K562 (cell line): ENCODE measurements at regions not wholly inside any gene's neighbourhood (a gene's known extent, or its start where the extent isn't known, plus 50 kb on each side); places are given as distances from the start of the nearest gene placed in this dataset.

Experiments used
- ATAC-seq: fragments of 200-7000 bp; cut with Tn5 transposase; 3 replicates; pipeline ENCODE4 v1.9.1; 2020; ENCODE audit warnings: moderate library complexity
- BruUV-seq: library from RNA; stranded (reverse); fragments of 400-500 nt; replicated peaks from 2 replicates; lab custom pipeline; 2021; lab: Mats Ljungman, UMichigan
- CTCF ChIA-PET: fragments of 300-600 bp; formaldehyde crosslinking; extraction: SDS; loops from one replicate; lab custom pipeline; 2021; ENCODE audit warnings: low intra/inter-chr PET ratio; lab: Yijun Ruan, JAX
- POLR2A ChIA-PET: fragments of 300-600, 350-650 bp; sonication (Branson Sonifier 250); formaldehyde crosslinking; extraction: SDS; loops from one replicate; lab custom pipeline; 2021; ENCODE audit warnings: antibody characterized with exemption, inconsistent platforms; lab: Yijun Ruan, JAX
- DNase-seq, 4 experiments: peaks; one replicate each; pipeline versions ENCODE4 v3.0.0 to v3.0.0-alpha.2; 2011 to 2018; ENCODE audit warnings: low spot score in 3 of 4, mixed read lengths in 3 of 4; ENCODE audit errors: extremely low read depth in 1 of 4
- FAIRE-seq: peaks from 2 replicates; lab custom pipeline; 2011; peaks lifted over from hg19 to GRCh38; lab: Jason Lieb, UNC
- H2AFZ ChIP-seq: 2 replicates; pipeline ENCODE4 v1.6.0; 2011; ENCODE audit warnings: low read depth, low read length, control low read depth, inconsistent platforms
- H3K27ac ChIP-seq: fragments of 200-600 bp; 3 replicates; pipeline ENCODE4 v1.8.0; 2011; ENCODE audit warnings: low read depth, mild to moderate bottlenecking, control low read depth, inconsistent platforms, low read length, moderate library complexity, mixed read lengths; ENCODE audit errors: extremely low read depth
- H3K27me3 ChIP-seq, 2 experiments: fragments of 300-600 bp in 1 of 2; 2 replicates in 1 of 2; 3 replicates in 1 of 2; pipeline versions ENCODE4 v1.6.0 to v1.8.0; 2011; ENCODE audit warnings: inconsistent platforms in 2 of 2, low read length in 2 of 2, mild to moderate bottlenecking in 1 of 2, mixed read lengths in 1 of 2, moderate library complexity in 1 of 2; ENCODE audit not compliant: control insufficient read depth in 2 of 2, insufficient read depth in 2 of 2
- H3K36me3 ChIP-seq: fragments of 300-600 bp; 3 replicates; pipeline ENCODE4 v1.8.0; 2011; ENCODE audit warnings: mild to moderate bottlenecking, low read length, inconsistent platforms; ENCODE audit not compliant: control insufficient read depth, insufficient read depth
- H3K4me1 ChIP-seq, 2 experiments: fragments of 200-600 bp in 1 of 2; replicated peaks in 1 of 2; 2 replicates in 1 of 2; 3 replicates in 1 of 2; pipeline versions ENCODE4 v1.5.1 to v1.8.0; 2011; ENCODE audit warnings: inconsistent platforms in 2 of 2, low read length in 2 of 2, mild to moderate bottlenecking in 1 of 2, mixed read lengths in 1 of 2, moderate library complexity in 1 of 2; ENCODE audit not compliant: control insufficient read depth in 2 of 2, insufficient read depth in 2 of 2
- H3K4me2 ChIP-seq: 2 replicates; pipeline ENCODE4 v1.6.1; 2011; ENCODE audit warnings: low read length, control low read depth, inconsistent platforms, mixed read lengths; ENCODE audit not compliant: insufficient read depth
- H3K4me3 ChIP-seq: fragments of 200-600 bp; sonication (generic), shearing (Covaris generic); 2 replicates; pipeline ENCODE4 v1.5.1; 2016; ENCODE audit warnings: control low read depth, inconsistent platforms
- H3K79me2 ChIP-seq: fragments of 200-600 bp; 3 replicates; pipeline ENCODE4 v1.8.0; 2011; ENCODE audit warnings: low read length, inconsistent platforms; ENCODE audit not compliant: control insufficient read depth, insufficient read depth
- H3K9ac ChIP-seq, 2 experiments: 2 replicates each; pipeline versions ENCODE4 v1.6.0 to v1.6.1; 2011; ENCODE audit warnings: low read depth in 2 of 2, low read length in 2 of 2, control low read depth in 1 of 2, inconsistent platforms in 1 of 2, mild to moderate bottlenecking in 1 of 2, mixed read lengths in 1 of 2; ENCODE audit not compliant: insufficient read depth in 1 of 2
- H3K9me1 ChIP-seq: one replicate; pipeline ENCODE4 v1.6.0; 2011; ENCODE audit warnings: inconsistent platforms, mild to moderate bottlenecking, low read length, moderate library complexity; ENCODE audit not compliant: control insufficient read depth, insufficient read depth
- H3K9me3 ChIP-seq: replicated peaks from 2 replicates; pipeline ENCODE4 v1.5.1; 2011; ENCODE audit warnings: low read depth, low read length, inconsistent platforms; ENCODE audit not compliant: control insufficient read depth, insufficient read depth
- H4K20me1 ChIP-seq: replicated peaks from 2 replicates; pipeline ENCODE4 v1.6.1; 2011; ENCODE audit warnings: low read length, inconsistent platforms, mixed read lengths; ENCODE audit not compliant: control insufficient read depth, insufficient read depth
- BRCA1 ChIP-seq, 2 experiments: fragments of 450-650 bp in 1 of 2; sonication (generic) in 1 of 2; formaldehyde crosslinking in 1 of 2; IDR thresholded peaks; 2 replicates each; pipeline versions ENCODE4 v1.5.0 to v1.6.1; 2017 to 2020; ENCODE audit warnings: mild to moderate bottlenecking in 1 of 2, missing genetic modification reagents in 1 of 2
- HEY1 ChIP-seq: fragments of 250-450 bp; sonication (Bioruptor Pico); IDR thresholded peaks from 2 replicates; pipeline ENCODE4 v1.5.0; 2020; ENCODE audit warnings: mild to moderate bottlenecking, moderate library complexity, borderline replicate concordance
- MTF1 ChIP-seq: fragments of 250-450 bp; sonication (Bioruptor Pico); IDR thresholded peaks from 2 replicates; pipeline ENCODE4 v1.9.0; 2021; ENCODE audit warnings: moderate library complexity, mild to moderate bottlenecking, inconsistent platforms, borderline replicate concordance
- NFRKB ChIP-seq: fragments of 450-650 bp; IDR thresholded peaks from 2 replicates; pipeline ENCODE4 v1.6.1; 2016; ENCODE audit warnings: low read depth
- NR1H2 ChIP-seq: sonication (generic); formaldehyde crosslinking; IDR thresholded peaks from 2 replicates; pipeline ENCODE4 v1.4.0; 2020; ENCODE audit warnings: mild to moderate bottlenecking, missing genetic modification reagents
- PTRF ChIP-seq: fragments of 450-650 bp; IDR thresholded peaks from 2 replicates; pipeline ENCODE4 v1.6.1; 2016; ENCODE audit warnings: mild to moderate bottlenecking, missing genetic modification characterization, missing compliant biosample characterization
- TBP ChIP-seq: optimal IDR thresholded peaks from 2 replicates; pipeline ENCODE3; 2011; ENCODE audit warnings: low read depth, low read length, improper control_type of control experiment
- ZC3H4 ChIP-seq: sonication (generic); formaldehyde crosslinking; IDR thresholded peaks from 2 replicates; pipeline ENCODE4 v1.9.0; 2021; ENCODE audit warnings: missing genetic modification reagents, borderline replicate concordance
- ZNF140 ChIP-seq: fragments of 250-450 bp; sonication (Bioruptor Pico); IDR thresholded peaks from 2 replicates; pipeline ENCODE4 v1.8.0; 2021; ENCODE audit warnings: moderate library complexity, mild to moderate bottlenecking, inconsistent platforms
- WGBS: fragments of 100-300 bp; shearing (Covaris generic); methylation state at CpG from one replicate; pipeline ENCODE4 v1.1.6; 2016; ENCODE audit warnings: low coverage, mixed read lengths; ENCODE audit not compliant: insufficient coverage; ENCODE audit errors: missing lambda C conversion rate; 5-methylcytosine and 5-hydroxymethylcytosine counted together
- in situ Hi-C: fragments of 300-500 bp; cut with MboI; formaldehyde crosslinking; loops from 4 replicates; pipeline ENCODE4 v1.15.0; 2018; ENCODE audit warnings: inconsistent platforms, mixed read lengths
- intact Hi-C: fragments of 100-400 bp; cut with micrococcal nuclease; formaldehyde crosslinking; loops from 2 replicates; pipeline ENCODE4 v1.14.2; 2022
- TF ChIP-seq, protein P1 (sequence below): fragments of 250-450 bp; sonication (Bioruptor Pico); IDR thresholded peaks from 2 replicates; pipeline ENCODE4 v1.4.0; 2020; ENCODE audit warnings: mild to moderate bottlenecking, moderate library complexity
- TF ChIP-seq, protein P2 (sequence below): fragments of 450-650 bp; formaldehyde crosslinking; IDR thresholded peaks from 2 replicates; pipeline ENCODE4 v1.4.0; 2022; ENCODE audit warnings: missing genetic modification characterization
- TF ChIP-seq, protein P3 (sequence below): fragments of 450-650 bp; IDR thresholded peaks from 2 replicates; pipeline ENCODE4 v1.6.1; 2016; ENCODE audit warnings: borderline replicate concordance
- TF ChIP-seq, protein P4 (sequence below): fragments of 450-650 bp; IDR thresholded peaks from 2 replicates; pipeline ENCODE4 v1.6.1; 2017; ENCODE audit warnings: antibody characterized with exemption, mild to moderate bottlenecking

DNA sequence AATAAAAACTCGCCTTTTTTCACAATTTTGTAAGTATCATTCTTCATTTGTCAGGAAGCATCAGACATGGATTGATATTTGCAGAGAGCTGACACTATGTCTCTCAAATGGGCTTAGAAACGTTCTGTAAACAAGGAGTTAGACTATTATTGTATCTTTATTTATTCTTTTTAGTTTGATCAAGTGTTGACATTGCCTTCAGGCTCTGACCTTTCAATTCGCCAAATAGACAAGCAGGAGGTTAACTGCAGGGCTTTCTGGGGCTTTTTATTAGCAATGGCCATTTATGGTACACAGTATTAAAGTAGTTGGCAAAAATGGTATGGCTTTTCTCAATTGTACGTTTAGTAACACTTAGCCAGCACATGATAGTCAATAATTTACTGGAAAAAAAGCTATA is 221.7 kb downstream of the ZWINT start (continued):
- TF ChIP-seq, protein P1, sequence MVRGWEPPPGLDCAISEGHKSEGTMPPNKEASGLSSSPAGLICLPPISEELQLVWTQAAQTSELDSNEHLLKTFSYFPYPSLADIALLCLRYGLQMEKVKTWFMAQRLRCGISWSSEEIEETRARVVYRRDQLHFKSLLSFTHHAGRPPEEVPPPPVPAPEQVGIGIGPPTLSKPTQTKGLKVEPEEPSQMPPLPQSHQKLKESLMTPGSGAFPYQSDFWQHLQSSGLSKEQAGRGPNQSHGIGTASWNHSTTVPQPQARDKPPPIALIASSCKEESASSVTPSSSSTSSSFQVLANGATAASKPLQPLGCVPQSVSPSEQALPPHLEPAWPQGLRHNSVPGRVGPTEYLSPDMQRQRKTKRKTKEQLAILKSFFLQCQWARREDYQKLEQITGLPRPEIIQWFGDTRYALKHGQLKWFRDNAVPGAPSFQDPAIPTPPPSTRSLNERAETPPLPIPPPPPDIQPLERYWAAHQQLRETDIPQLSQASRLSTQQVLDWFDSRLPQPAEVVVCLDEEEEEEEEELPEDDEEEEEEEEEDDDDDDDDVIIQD (CRISPR knock-in tag), result no peak
- no peak for TF ChIP-seq ZC3H4 (CRISPR knock-in tag)
- no peak for TF ChIP-seq MTF1 (CRISPR knock-in tag)

DNA sequence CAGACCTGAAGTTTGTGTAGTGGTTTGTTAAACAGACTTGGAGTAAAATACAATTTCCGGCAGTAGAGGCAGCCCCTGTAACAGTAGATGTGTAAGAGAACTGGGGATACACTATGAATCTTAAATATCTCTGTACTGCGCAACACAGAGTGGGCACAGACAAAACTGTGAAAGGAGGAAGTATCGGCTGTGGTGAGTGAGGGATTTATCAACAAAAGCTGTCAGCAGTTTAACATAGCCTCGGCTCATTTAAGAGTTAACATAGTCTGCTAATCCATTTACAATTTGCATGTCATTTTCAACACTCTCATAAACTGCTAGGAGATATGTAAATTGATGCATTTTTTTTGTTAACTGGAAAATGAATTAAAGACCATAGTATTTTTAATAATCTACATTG is 225.2 kb downstream of the ZWINT start:
- Histone ChIP-seq H3K4me2 (no peak overlapping the region), H3K27me3 (no peaks in the 10 kb centered on the region), H3K79me2 (no peaks in the 10 kb centered on the region), H3K36me3 (no peaks in the 10 kb centered on the region), H3K9ac (no peak overlapping the region), H3K4me1 (no peaks in the 10 kb centered on the region), H4K20me1 (no peaks in the 10 kb centered on the region), H2AFZ (no peak overlapping the region), H3K9me1 (no peaks in the 10 kb centered on the region), H3K27ac (no peak overlapping the region), H3K4me3 (no peak overlapping the region), H3K9me3 (no peaks in the 10 kb centered on the region)
- FAIRE-seq (no peak), DNase-seq (no peak), ATAC-seq (no peak)
- 2% methylated on average over 4 of the region's 4 CpGs for WGBS
- CTCF ChIA-PET, result no interaction called here
- in situ Hi-C loops (no loop called here), intact Hi-C loops (no loop called here)
- POLR2A ChIA-PET, result no interaction called here
- no TSS peak for BruUV-seq
- TF ChIP-seq NFRKB (no peak), PTRF (tag) (no peak), NR1H2 (CRISPR knock-in tag) (no peak), TBP (no peak), ZNF140 (CRISPR knock-in tag) (no peak), BRCA1 (IDR thresholded peaks at IDR 0.05) (no peak), BRCA1 (CRISPR knock-in tag; IDR thresholded peaks at IDR 0.05) (no peak), HEY1 (no peak)
- TF ChIP-seq, protein P2, sequence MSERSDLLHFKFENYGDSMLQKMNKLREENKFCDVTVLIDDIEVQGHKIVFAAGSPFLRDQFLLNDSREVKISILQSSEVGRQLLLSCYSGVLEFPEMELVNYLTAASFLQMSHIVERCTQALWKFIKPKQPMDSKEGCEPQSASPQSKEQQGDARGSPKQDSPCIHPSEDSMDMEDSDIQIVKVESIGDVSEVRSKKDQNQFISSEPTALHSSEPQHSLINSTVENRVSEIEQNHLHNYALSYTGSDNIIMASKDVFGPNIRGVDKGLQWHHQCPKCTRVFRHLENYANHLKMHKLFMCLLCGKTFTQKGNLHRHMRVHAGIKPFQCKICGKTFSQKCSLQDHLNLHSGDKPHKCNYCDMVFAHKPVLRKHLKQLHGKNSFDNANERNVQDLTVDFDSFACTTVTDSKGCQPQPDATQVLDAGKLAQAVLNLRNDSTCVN (CRISPR knock-in tag), result no peak
- TF ChIP-seq, protein P3, sequence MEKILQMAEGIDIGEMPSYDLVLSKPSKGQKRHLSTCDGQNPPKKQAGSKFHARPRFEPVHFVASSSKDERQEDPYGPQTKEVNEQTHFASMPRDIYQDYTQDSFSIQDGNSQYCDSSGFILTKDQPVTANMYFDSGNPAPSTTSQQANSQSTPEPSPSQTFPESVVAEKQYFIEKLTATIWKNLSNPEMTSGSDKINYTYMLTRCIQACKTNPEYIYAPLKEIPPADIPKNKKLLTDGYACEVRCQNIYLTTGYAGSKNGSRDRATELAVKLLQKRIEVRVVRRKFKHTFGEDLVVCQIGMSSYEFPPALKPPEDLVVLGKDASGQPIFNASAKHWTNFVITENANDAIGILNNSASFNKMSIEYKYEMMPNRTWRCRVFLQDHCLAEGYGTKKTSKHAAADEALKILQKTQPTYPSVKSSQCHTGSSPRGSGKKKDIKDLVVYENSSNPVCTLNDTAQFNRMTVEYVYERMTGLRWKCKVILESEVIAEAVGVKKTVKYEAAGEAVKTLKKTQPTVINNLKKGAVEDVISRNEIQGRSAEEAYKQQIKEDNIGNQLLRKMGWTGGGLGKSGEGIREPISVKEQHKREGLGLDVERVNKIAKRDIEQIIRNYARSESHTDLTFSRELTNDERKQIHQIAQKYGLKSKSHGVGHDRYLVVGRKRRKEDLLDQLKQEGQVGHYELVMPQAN, result no peak
- TF ChIP-seq, protein P4, sequence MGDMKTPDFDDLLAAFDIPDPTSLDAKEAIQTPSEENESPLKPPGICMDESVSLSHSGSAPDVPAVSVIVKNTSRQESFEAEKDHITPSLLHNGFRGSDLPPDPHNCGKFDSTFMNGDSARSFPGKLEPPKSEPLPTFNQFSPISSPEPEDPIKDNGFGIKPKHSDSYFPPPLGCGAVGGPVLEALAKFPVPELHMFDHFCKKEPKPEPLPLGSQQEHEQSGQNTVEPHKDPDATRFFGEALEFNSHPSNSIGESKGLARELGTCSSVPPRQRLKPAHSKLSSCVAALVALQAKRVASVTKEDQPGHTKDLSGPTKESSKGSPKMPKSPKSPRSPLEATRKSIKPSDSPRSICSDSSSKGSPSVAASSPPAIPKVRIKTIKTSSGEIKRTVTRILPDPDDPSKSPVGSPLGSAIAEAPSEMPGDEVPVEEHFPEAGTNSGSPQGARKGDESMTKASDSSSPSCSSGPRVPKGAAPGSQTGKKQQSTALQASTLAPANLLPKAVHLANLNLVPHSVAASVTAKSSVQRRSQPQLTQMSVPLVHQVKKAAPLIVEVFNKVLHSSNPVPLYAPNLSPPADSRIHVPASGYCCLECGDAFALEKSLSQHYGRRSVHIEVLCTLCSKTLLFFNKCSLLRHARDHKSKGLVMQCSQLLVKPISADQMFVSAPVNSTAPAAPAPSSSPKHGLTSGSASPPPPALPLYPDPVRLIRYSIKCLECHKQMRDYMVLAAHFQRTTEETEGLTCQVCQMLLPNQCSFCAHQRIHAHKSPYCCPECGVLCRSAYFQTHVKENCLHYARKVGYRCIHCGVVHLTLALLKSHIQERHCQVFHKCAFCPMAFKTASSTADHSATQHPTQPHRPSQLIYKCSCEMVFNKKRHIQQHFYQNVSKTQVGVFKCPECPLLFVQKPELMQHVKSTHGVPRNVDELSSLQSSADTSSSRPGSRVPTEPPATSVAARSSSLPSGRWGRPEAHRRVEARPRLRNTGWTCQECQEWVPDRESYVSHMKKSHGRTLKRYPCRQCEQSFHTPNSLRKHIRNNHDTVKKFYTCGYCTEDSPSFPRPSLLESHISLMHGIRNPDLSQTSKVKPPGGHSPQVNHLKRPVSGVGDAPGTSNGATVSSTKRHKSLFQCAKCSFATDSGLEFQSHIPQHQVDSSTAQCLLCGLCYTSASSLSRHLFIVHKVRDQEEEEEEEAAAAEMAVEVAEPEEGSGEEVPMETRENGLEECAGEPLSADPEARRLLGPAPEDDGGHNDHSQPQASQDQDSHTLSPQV, result no peak
